Gastrocnemius medialis (tissue), 4 donors: ENCODE measurements at regions not wholly inside any gene's neighbourhood (a gene's known extent, or its start where the extent isn't known, plus 50 kb on each side); places are given as distances from the start of the nearest gene placed in this dataset.

Experiments used
- ATAC-seq, 2 donors: fragments of 150-250 bp; one replicate each; pipeline ENCODE4 v1.9.1; 2016
- DNase-seq, 2 donors: peaks; one replicate each; pipeline ENCODE4 v3.0.0-alpha.2; 2019
- H3K27ac ChIP-seq, 4 donors: fragments of 200-600 bp; sonication (generic); 1 replicate in 1 of 4; 2 replicates in 3 of 4; pipeline ENCODE4 v1.5.1; 2016 to 2018; ENCODE audit warnings: mild to moderate bottlenecking in 2 of 4, moderate library complexity in 1 of 4
- H3K27me3 ChIP-seq, 3 donors: fragments of 200-600 bp; sonication (generic) in 2 of 3; 1 replicate in 1 of 3; 2 replicates in 2 of 3; pipeline versions ENCODE4 v1.5.1 to v1.6.0; 2016 to 2019; ENCODE audit warnings: mild to moderate bottlenecking in 1 of 3, moderate library complexity in 1 of 3
- H3K36me3 ChIP-seq, 2 donors: fragments of 200-600 bp; sonication (generic) in 1 of 2; one replicate each; pipeline ENCODE4 v1.5.1; 2017 to 2018
- H3K4me1 ChIP-seq, 2 donors: fragments of 200-600 bp; sonication (generic) in 1 of 2; one replicate each; pipeline ENCODE4 v1.5.1; 2016 to 2017; ENCODE audit warnings: mild to moderate bottlenecking in 2 of 2
- H3K4me3 ChIP-seq, 4 donors: fragments of 200-600 bp; sonication (generic) in 3 of 4; 1 replicate in 1 of 4; 2 replicates in 3 of 4; pipeline ENCODE4 v1.5.1; 2016 to 2019; ENCODE audit warnings: mild to moderate bottlenecking in 2 of 4
- H3K9me3 ChIP-seq, 3 donors: fragments of 200-600 bp; sonication (generic) in 2 of 3; 1 replicate in 1 of 3; 2 replicates in 2 of 3; pipeline ENCODE4 v1.5.1; 2016 to 2019
- POLR2A ChIP-seq, 2 donors: fragments of 450-650 bp; IDR thresholded peaks; one replicate each; pipeline ENCODE4 v1.6.1; 2017; ENCODE audit warnings: antibody characterized with exemption in 2 of 2, mild to moderate bottlenecking in 2 of 2, moderate library complexity in 2 of 2
- in situ Hi-C, 4 donors: fragments of 200-750 bp; cut with MboI; loops; one replicate each; pipeline versions ENCODE4 v1.15.0 to v1.8.0; 2017; ENCODE audit warnings: low sequenced_read_pairs in 4 of 4
- intact Hi-C: fragments of 100-400 bp; cut with DNase I; formaldehyde crosslinking; loops from one replicate; pipeline ENCODE4 v1.15.1; 2023; ENCODE audit warnings: low total_unique reads
- TF ChIP-seq, protein P1 (sequence below), 5 experiments: fragments of 450-650 bp in 3 of 5; fragments of 200-600 bp in 2 of 5; sonication (generic) in 2 of 5; IDR thresholded peaks in 4 of 5; conservative IDR thresholded peaks in 1 of 5; 1 replicate in 4 of 5; 2 replicates in 1 of 5; pipeline ENCODE4 v1.5.1; 2016 to 2019; ENCODE audit warnings: antibody characterized with exemption in 5 of 5, mild to moderate bottlenecking in 3 of 5, moderate library complexity in 3 of 5

DNA sequence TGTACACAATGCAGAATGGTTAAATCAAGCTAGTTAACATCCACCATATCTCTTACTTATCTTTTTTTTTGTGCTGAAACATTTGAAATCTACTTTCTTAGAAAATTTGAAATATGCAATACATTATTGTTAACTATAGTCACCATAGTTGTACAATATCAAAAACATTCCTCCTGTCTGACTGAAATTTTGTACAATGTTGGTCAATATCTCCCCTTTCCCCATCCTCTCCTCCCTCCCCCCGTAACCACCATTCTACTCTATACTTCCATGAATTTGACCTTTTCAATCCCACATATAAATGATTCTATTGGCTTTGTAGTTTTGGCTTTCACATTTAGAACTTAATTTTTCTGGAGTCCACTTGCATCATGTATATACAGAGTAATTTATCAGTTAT, 63.5 kb upstream of the DCD start:
- in situ Hi-C loops (no loop called here), intact Hi-C loops (no loop called here)
- H3K27ac ChIP-seq: no peak overlapping the region
- DNase-seq (no peak), ATAC-seq (no peak)
- no peak for TF ChIP-seq POLR2A (IDR thresholded peaks at IDR 0.05)
- TF ChIP-seq, protein P1, sequence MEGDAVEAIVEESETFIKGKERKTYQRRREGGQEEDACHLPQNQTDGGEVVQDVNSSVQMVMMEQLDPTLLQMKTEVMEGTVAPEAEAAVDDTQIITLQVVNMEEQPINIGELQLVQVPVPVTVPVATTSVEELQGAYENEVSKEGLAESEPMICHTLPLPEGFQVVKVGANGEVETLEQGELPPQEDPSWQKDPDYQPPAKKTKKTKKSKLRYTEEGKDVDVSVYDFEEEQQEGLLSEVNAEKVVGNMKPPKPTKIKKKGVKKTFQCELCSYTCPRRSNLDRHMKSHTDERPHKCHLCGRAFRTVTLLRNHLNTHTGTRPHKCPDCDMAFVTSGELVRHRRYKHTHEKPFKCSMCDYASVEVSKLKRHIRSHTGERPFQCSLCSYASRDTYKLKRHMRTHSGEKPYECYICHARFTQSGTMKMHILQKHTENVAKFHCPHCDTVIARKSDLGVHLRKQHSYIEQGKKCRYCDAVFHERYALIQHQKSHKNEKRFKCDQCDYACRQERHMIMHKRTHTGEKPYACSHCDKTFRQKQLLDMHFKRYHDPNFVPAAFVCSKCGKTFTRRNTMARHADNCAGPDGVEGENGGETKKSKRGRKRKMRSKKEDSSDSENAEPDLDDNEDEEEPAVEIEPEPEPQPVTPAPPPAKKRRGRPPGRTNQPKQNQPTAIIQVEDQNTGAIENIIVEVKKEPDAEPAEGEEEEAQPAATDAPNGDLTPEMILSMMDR (IDR thresholded peaks at IDR 0.05 in 4 of 5, conservative IDR thresholded peaks at IDR 0.05 in 1 of 5): no peak
- H3K27me3 ChIP-seq: no peaks in the 10 kb centered on the region
- no peaks in the 10 kb centered on the region for H3K4me1 ChIP-seq
- no peak overlapping the region for H3K4me3 ChIP-seq
- H3K36me3 ChIP-seq: no peaks in the 10 kb centered on the region
- H3K9me3 ChIP-seq: no peaks in the 10 kb centered on the region

DNA sequence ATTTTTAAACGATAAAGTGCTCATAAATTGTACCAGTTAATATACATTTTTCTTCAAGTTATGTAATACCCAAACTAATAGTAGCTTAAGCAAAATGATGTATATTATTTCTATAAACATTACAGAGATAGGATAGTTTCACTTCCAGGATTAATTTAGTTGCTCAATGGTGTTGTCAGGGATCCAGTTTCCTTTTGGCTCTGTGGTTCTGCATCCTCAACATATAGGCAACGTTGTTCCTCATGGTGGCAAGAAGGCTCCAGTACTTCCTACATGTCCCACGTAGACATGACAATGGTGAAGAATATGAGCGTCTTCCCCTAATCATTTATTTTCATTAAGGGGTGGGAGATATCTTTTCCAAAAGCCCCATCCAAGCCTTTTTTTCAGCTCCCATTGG, 60.7 kb upstream of the DCD start:
- Histone ChIP-seq H3K4me3 (no peak overlapping the region), H3K4me1 (no peaks in the 10 kb centered on the region), H3K9me3 (no peaks in the 10 kb centered on the region), H3K36me3 (no peaks in the 10 kb centered on the region), H3K27ac (no peak overlapping the region), H3K27me3 (no peaks in the 10 kb centered on the region)
- TF ChIP-seq, protein P1 (IDR thresholded peaks at IDR 0.05 in 4 of 5, conservative IDR thresholded peaks at IDR 0.05 in 1 of 5): no peak
- no peak for TF ChIP-seq POLR2A (IDR thresholded peaks at IDR 0.05)
- DNase-seq (no peak), ATAC-seq (no peak)
- intact Hi-C loops (no loop called here), in situ Hi-C loops (no loop called here)

DNA sequence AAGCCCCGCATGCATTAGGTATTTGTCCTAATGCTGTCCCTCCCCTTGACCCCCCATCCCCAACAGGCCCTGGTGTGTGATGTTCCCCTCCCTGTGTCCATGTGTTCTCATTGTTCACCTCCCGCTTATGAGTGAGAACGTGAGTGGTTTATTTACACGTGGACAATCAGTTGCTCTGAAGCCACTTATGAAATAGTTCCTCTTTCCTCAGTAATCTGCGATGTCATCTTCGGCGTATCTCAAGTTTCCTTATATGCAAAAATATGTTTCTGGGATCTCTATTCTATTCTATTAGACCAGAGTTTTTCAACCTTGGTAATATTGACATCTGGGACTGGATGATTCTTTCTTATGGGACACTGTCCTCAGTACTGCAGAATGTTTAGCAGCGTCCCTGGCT, 56.0 kb upstream of the DCD start:
- Histone ChIP-seq H3K4me3 (no peak overlapping the region), H3K4me1 (no peaks in the 10 kb centered on the region), H3K27ac (no peak overlapping the region), H3K36me3 (no peaks in the 10 kb centered on the region), H3K27me3 (no peaks in the 10 kb centered on the region), H3K9me3 (no peaks in the 10 kb centered on the region)
- intact Hi-C loops: no loop called here
- no peak for DNase-seq
- no peak for ATAC-seq
- TF ChIP-seq POLR2A (IDR thresholded peaks at IDR 0.05): no peak
- TF ChIP-seq, protein P1 (IDR thresholded peaks at IDR 0.05 in 4 of 5, conservative IDR thresholded peaks at IDR 0.05 in 1 of 5): no peak
- in situ Hi-C loops: no loop called here

DNA sequence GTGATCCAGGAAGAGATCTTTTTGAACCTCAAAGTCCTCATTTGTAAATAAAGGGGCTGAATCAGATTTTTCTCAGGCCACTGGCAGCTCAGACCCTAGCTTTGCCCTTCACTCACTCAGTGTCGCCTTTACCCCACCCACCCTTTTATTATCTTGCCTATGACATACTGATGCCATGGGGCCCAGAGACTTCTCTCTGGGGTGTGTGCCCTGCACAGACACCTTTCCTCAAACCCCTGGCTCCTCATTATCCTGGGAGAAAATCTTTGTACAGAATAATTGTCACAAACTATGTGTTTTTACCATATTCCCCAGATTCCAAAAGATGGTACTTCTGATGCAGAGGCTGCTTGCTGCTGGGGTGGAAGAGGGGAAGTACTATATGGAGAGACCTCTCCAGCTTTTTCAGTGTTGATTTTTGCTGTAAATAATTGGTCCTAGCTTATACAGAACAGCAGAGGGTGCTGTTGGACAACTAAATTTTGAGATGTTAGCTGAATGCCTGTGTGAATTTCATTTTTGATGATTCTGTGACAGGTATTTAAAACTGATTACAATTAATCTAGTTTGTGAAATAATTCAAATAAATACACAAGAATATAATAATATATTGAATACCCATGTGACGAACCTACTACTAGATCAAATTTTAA, 53.9 kb upstream of the DCD start:
- DNase-seq (no peak), ATAC-seq (peak; percentile 42 to 51)
- H3K36me3 ChIP-seq: no peaks in the 10 kb centered on the region
- no peak overlapping the region for H3K4me3 ChIP-seq
- H3K9me3 ChIP-seq: no peaks in the 10 kb centered on the region
- no peak overlapping the region for H3K27ac ChIP-seq
- no peaks in the 10 kb centered on the region for H3K27me3 ChIP-seq
- TF ChIP-seq POLR2A (IDR thresholded peaks at IDR 0.05): no peak
- TF ChIP-seq, protein P1 (IDR thresholded peaks at IDR 0.05 in 4 of 5, conservative IDR thresholded peaks at IDR 0.05 in 1 of 5): peak in 3 of 5 experiments; percentile 30 to 54 (median 44)
- intact Hi-C loops (no loop called here), in situ Hi-C loops (no loop called here)
- no peaks in the 10 kb centered on the region for H3K4me1 ChIP-seq

DNA sequence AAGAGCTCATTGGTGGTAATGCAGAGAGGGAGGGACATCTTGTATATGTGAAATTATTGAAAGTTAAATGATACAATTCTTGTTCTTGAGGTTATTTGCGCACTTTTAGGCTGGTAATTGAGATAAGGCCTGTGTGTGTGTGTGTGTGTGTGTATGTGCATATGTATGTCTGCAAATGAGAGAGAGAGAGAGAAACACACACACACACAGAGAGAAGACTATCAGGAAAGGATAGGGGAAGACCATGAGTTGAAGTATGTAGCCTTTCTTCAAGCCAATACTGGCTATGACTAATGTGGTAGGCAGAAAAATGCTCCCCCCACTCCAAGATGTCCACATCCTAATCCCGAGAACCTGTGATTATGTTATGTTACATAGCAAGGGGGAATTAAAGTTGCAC, 52.7 kb upstream of the DCD start:
- intact Hi-C loops (no loop called here), in situ Hi-C loops (no loop called here)
- no peak overlapping the region for H3K27ac ChIP-seq
- H3K4me1 ChIP-seq: no peaks in the 10 kb centered on the region
- no peaks in the 10 kb centered on the region for H3K27me3 ChIP-seq
- H3K9me3 ChIP-seq: no peaks in the 10 kb centered on the region
- H3K36me3 ChIP-seq: no peaks in the 10 kb centered on the region
- TF ChIP-seq, protein P1 (IDR thresholded peaks at IDR 0.05 in 4 of 5, conservative IDR thresholded peaks at IDR 0.05 in 1 of 5): no peak
- no peak for TF ChIP-seq POLR2A (IDR thresholded peaks at IDR 0.05)
- ATAC-seq (no peak), DNase-seq (no peak)
- no peak overlapping the region for H3K4me3 ChIP-seq
